ENCODE measurements at regions not wholly inside any gene's neighbourhood (a gene's known extent, or its start where the extent isn't known, plus 50 kb on each side); places are given as distances from the start of the nearest gene placed in this dataset.
"Not testable (repeated sequence)": the region's sequence is repeated elsewhere in the genome, so short reads cannot be mapped to it uniquely, and the experiment has no call there.

GRCh38 chr2:111526041-111526639 is 357.9 kb downstream of the ANAPC1 start:
- TF ChIP-seq CTCF, POLR2AphosphoS5, POLR2A, EP300 (IDR thresholded peaks at IDR 0.05): not testable (repeated sequence)

All from stomach (tissue), 4 donors.